ENCODE measurements at regions not wholly inside any gene's neighbourhood (a gene's known extent, or its start where the extent isn't known, plus 50 kb on each side); places are given as distances from the start of the nearest gene placed in this dataset.

- Mint-ChIP-seq H3K4me3 (ENCODE audit: unreplicated experiment) (no peak overlapping the region), H3K9me3 (ENCODE audit: unreplicated experiment) (no peaks in the 10 kb centered on the region), H3K4me1 (ENCODE audit: low read depth, unreplicated experiment) (no peaks in the 10 kb centered on the region), H3K27me3 (ENCODE audit: unreplicated experiment) (no peaks in the 10 kb centered on the region), H3K36me3 (ENCODE audit: unreplicated experiment) (no peaks in the 10 kb centered on the region), H3K27ac (ENCODE audit: unreplicated experiment) (no peak overlapping the region)
- no peak for DNase-seq
- no peak for TF ChIP-seq CTCF (IDR thresholded peaks at IDR 0.05; ENCODE audit: partially characterized antibody, unreplicated experiment)
Observed at GRCh38 chr3:21154911-21155310, 596.1 kb downstream of the ZNF385D start.

GRCh38 chr3:21152555-21152954 lies 598.5 kb downstream of the ZNF385D start:
- TF ChIP-seq CTCF (IDR thresholded peaks at IDR 0.05; ENCODE audit: partially characterized antibody, unreplicated experiment), result no peak
- DNase-seq, result no peak
- H3K27ac Mint-ChIP-seq (ENCODE audit: unreplicated experiment), result no peak overlapping the region
- H3K36me3 Mint-ChIP-seq (ENCODE audit: unreplicated experiment), result no peaks in the 10 kb centered on the region
- H3K27me3 Mint-ChIP-seq (ENCODE audit: unreplicated experiment), result no peaks in the 10 kb centered on the region
- H3K4me1 Mint-ChIP-seq (ENCODE audit: low read depth, unreplicated experiment), result no peaks in the 10 kb centered on the region
- no peaks in the 10 kb centered on the region for H3K9me3 Mint-ChIP-seq (ENCODE audit: unreplicated experiment)
- no peak overlapping the region for H3K4me3 Mint-ChIP-seq (ENCODE audit: unreplicated experiment)

DNA sequence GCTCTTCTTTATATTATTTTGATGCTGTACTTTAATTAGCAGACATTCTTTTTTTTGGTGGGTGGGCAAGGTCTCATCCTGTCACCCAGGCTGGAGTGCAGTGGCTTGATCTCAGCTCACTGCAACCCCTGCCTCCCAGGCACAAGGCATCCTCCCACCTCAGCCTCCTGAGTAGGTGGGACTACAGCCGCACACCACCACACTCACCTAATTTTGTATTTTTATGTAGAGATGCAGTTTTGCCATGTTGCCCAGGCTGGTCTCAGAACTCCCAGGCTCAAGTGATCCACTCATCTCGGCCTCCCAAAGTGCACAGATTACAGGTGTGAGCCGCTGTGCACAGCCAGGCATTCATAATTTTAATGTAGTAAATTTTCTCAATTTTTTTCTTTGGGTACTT lies 608.1 kb downstream of the ZNF385D start:
- Mint-ChIP-seq H3K36me3 (ENCODE audit: unreplicated experiment) (no peaks in the 10 kb centered on the region), H3K4me3 (ENCODE audit: unreplicated experiment) (no peak overlapping the region), H3K27me3 (ENCODE audit: unreplicated experiment) (no peaks in the 10 kb centered on the region), H3K4me1 (ENCODE audit: low read depth, unreplicated experiment) (no peaks in the 10 kb centered on the region), H3K9me3 (ENCODE audit: unreplicated experiment) (peaks cover 1% of the 10 kb centered on the region), H3K27ac (ENCODE audit: unreplicated experiment) (no peak overlapping the region)
- DNase-seq, result no peak
- TF ChIP-seq CTCF (IDR thresholded peaks at IDR 0.05; ENCODE audit: partially characterized antibody, unreplicated experiment), result no peak

DNA sequence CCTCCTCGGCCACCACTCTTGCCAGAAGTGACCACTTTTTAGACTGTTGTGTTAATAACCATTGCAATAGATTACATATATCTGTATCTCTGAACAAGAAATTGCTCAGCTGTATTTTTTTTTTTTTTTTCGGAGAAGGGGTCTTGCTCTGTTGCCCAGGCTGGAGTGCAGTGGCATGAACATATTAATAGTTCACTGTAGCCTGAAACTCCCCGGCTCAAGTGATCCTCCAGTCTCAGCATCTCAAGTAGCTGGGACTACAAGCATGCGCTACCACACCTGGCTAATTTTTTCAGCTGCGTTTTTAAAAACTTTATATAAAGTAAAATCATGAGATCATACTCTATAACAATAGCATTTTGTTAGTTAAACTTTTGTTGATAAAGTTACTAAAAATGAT lies 609.0 kb downstream of the ZNF385D start:
- Mint-ChIP-seq H3K9me3 (ENCODE audit: unreplicated experiment) (peaks cover 1% of the 10 kb centered on the region), H3K27me3 (ENCODE audit: unreplicated experiment) (no peaks in the 10 kb centered on the region), H3K27ac (ENCODE audit: unreplicated experiment) (no peak overlapping the region), H3K36me3 (ENCODE audit: unreplicated experiment) (no peaks in the 10 kb centered on the region), H3K4me3 (ENCODE audit: unreplicated experiment) (no peak overlapping the region), H3K4me1 (ENCODE audit: low read depth, unreplicated experiment) (no peaks in the 10 kb centered on the region)
- DNase-seq, result no peak
- no peak for TF ChIP-seq CTCF (IDR thresholded peaks at IDR 0.05; ENCODE audit: partially characterized antibody, unreplicated experiment)

GRCh38 chr3:21140785-21141184 lies 610.2 kb downstream of the ZNF385D start:
- no peak for TF ChIP-seq CTCF (IDR thresholded peaks at IDR 0.05; ENCODE audit: partially characterized antibody, unreplicated experiment)
- H3K27ac Mint-ChIP-seq (ENCODE audit: unreplicated experiment), result no peak overlapping the region
- H3K9me3 Mint-ChIP-seq (ENCODE audit: unreplicated experiment), result peaks cover 1% of the 10 kb centered on the region
- no peaks in the 10 kb centered on the region for H3K36me3 Mint-ChIP-seq (ENCODE audit: unreplicated experiment)
- H3K4me3 Mint-ChIP-seq (ENCODE audit: unreplicated experiment), result no peak overlapping the region
- no peak for DNase-seq
- no peaks in the 10 kb centered on the region for H3K4me1 Mint-ChIP-seq (ENCODE audit: low read depth, unreplicated experiment)
- no peaks in the 10 kb centered on the region for H3K27me3 Mint-ChIP-seq (ENCODE audit: unreplicated experiment)

All from glutamatergic neuron (in vitro differentiated cells).